Large intestine (tissue), 3 donors: ENCODE measurements at regions not wholly inside any gene's neighbourhood (a gene's known extent, or its start where the extent isn't known, plus 50 kb on each side); places are given as distances from the start of the nearest gene placed in this dataset.
A peak's percentile ranks its signal among the peaks of the same experiment; 100 is the strongest.

Experiments
- DNase-seq, 2 donors: peaks; one replicate each; pipeline versions ENCODE4 v3.0.0 to v3.0.0-alpha.2; 2013
- H3K27ac ChIP-seq: one replicate; pipeline ENCODE4 v1.5.1; 2013; ENCODE audit warnings: low read length
- H3K27me3 ChIP-seq: 2 replicates; pipeline ENCODE4 v1.6.1; 2013; ENCODE audit warnings: low read length; ENCODE audit not compliant: control insufficient read depth, insufficient read depth
- H3K36me3 ChIP-seq: 2 replicates; pipeline ENCODE4 v1.6.1; 2013; ENCODE audit warnings: low read length; ENCODE audit not compliant: control insufficient read depth, insufficient read depth
- H3K4me1 ChIP-seq: one replicate; pipeline ENCODE4 v1.6.1; 2013; ENCODE audit warnings: low read length; ENCODE audit not compliant: control insufficient read depth, insufficient read depth
- H3K4me3 ChIP-seq: one replicate; pipeline ENCODE4 v1.5.1; 2013; ENCODE audit warnings: low read length
- H3K9me3 ChIP-seq: one replicate; pipeline ENCODE4 v1.6.1; 2013; ENCODE audit warnings: mild to moderate bottlenecking, low read depth, low read length, moderate library complexity; ENCODE audit not compliant: control insufficient read depth
- WGBS: methylation state at CpG from one replicate; pipeline ENCODE4 v1.1.5; 2013; ENCODE audit warnings: low lambda C conversion rate; ENCODE audit not compliant: insufficient coverage; 5-methylcytosine and 5-hydroxymethylcytosine counted together

GRCh38 chr17:77356109-77356689, 215.4 kb downstream of the SEC14L1 start:
- Histone ChIP-seq H3K4me3 (no peak overlapping the region), H3K9me3 (peaks cover 3% of the 10 kb centered on the region), H3K36me3 (peaks cover 2% of the 10 kb centered on the region), H3K4me1 (peaks cover 24% of the 10 kb centered on the region), H3K27ac (peak overlapping the region; percentile 24), H3K27me3 (no peaks in the 10 kb centered on the region)
- no CpG with 5 or more reads among the region's 15 CpGs for WGBS
- peak in 1 of 2 donors; percentile 27 for DNase-seq

GRCh38 chr17:77356690-77357201, 216.0 kb downstream of the SEC14L1 start:
- Histone ChIP-seq H3K4me3 (no peak overlapping the region), H3K27me3 (no peaks in the 10 kb centered on the region), H3K4me1 (peaks cover 19% of the 10 kb centered on the region), H3K36me3 (peaks cover 2% of the 10 kb centered on the region), H3K27ac (no peak overlapping the region), H3K9me3 (peaks cover 3% of the 10 kb centered on the region)
- no CpG with 5 or more reads among the region's 8 CpGs for WGBS
- no peak for DNase-seq

- WGBS = no CpG with 5 or more reads among the region's 7 CpGs
- Histone ChIP-seq H3K4me1 (peaks cover 15% of the 10 kb centered on the region), H3K27ac (no peak overlapping the region), H3K4me3 (no peak overlapping the region), H3K36me3 (peaks cover 6% of the 10 kb centered on the region), H3K27me3 (no peaks in the 10 kb centered on the region), H3K9me3 (peaks cover 3% of the 10 kb centered on the region)
- no peak for DNase-seq
Observed at GRCh38 chr17:77358801-77359200, 218.0 kb downstream of the SEC14L1 start.

- H3K4me1 ChIP-seq = peaks cover 11% of the 10 kb centered on the region
- H3K9me3 ChIP-seq = peaks cover 3% of the 10 kb centered on the region
- DNase-seq = no peak
- H3K27ac ChIP-seq = no peak overlapping the region
- H3K27me3 ChIP-seq = no peaks in the 10 kb centered on the region
- H3K36me3 ChIP-seq = peaks cover 6% of the 10 kb centered on the region
- WGBS = no CpG with 5 or more reads among the region's 2 CpGs
- H3K4me3 ChIP-seq = no peak overlapping the region
Observed at GRCh38 chr17:77359236-77359635, 218.5 kb downstream of the SEC14L1 start.

- H3K27me3 ChIP-seq = no peaks in the 10 kb centered on the region
- DNase-seq = no peak
- H3K4me1 ChIP-seq = peaks cover 19% of the 10 kb centered on the region
- H3K4me3 ChIP-seq = no peak overlapping the region
- H3K9me3 ChIP-seq = no peaks in the 10 kb centered on the region
- H3K27ac ChIP-seq = no peak overlapping the region
- WGBS = no CpG with 5 or more reads among the region's 8 CpGs
- H3K36me3 ChIP-seq = peaks cover 6% of the 10 kb centered on the region
Observed at GRCh38 chr17:77361986-77362620, 221.3 kb downstream of the SEC14L1 start.

GRCh38 chr17:77363821-77364361, 223.1 kb downstream of the SEC14L1 start:
- no peak for DNase-seq
- WGBS = no CpG with 5 or more reads among the region's 17 CpGs
- Histone ChIP-seq H3K27me3 (no peaks in the 10 kb centered on the region), H3K27ac (no peak overlapping the region), H3K9me3 (no peaks in the 10 kb centered on the region), H3K36me3 (peaks cover 4% of the 10 kb centered on the region), H3K4me1 (peaks cover 21% of the 10 kb centered on the region), H3K4me3 (no peak overlapping the region)

- Histone ChIP-seq H3K27me3 (no peaks in the 10 kb centered on the region), H3K9me3 (no peaks in the 10 kb centered on the region), H3K4me3 (no peak overlapping the region), H3K4me1 (peaks cover 21% of the 10 kb centered on the region), H3K27ac (no peak overlapping the region), H3K36me3 (peaks cover 4% of the 10 kb centered on the region)
- WGBS = no CpG with 5 or more reads among the region's 10 CpGs
- no peak for DNase-seq
Observed at GRCh38 chr17:77364381-77364911, 223.7 kb downstream of the SEC14L1 start.

GRCh38 chr17:77364941-77365583, 224.3 kb downstream of the SEC14L1 start:
- Histone ChIP-seq H3K4me1 (peaks cover 24% of the 10 kb centered on the region), H3K4me3 (no peak overlapping the region), H3K27me3 (no peaks in the 10 kb centered on the region), H3K9me3 (no peaks in the 10 kb centered on the region), H3K27ac (no peak overlapping the region), H3K36me3 (peaks cover 4% of the 10 kb centered on the region)
- 95% methylated on average over 4 of the region's 8 CpGs for WGBS
- no peak for DNase-seq

- Histone ChIP-seq H3K36me3 (peaks cover 4% of the 10 kb centered on the region), H3K4me3 (no peak overlapping the region), H3K27me3 (no peaks in the 10 kb centered on the region), H3K27ac (peak overlapping the region; percentile 41), H3K9me3 (no peaks in the 10 kb centered on the region), H3K4me1 (peaks cover 30% of the 10 kb centered on the region)
- WGBS = no CpG with 5 or more reads among the region's 11 CpGs
- peak in 1 of 2 donors; percentile 48 for DNase-seq
Observed at GRCh38 chr17:77365584-77366186, 224.9 kb downstream of the SEC14L1 start.

GRCh38 chr17:77366206-77366557, 225.4 kb downstream of the SEC14L1 start:
- no peak overlapping the region for H3K4me3 ChIP-seq
- WGBS = no CpG with 5 or more reads among the region's 5 CpGs
- peaks cover 4% of the 10 kb centered on the region for H3K36me3 ChIP-seq
- DNase-seq = peak in 1 of 2 donors; percentile 40
- H3K9me3 ChIP-seq = no peaks in the 10 kb centered on the region
- peaks cover 35% of the 10 kb centered on the region for H3K4me1 ChIP-seq
- no peaks in the 10 kb centered on the region for H3K27me3 ChIP-seq
- peak overlapping the region; percentile 41 for H3K27ac ChIP-seq
